GM21526 (cell line): ENCODE measurements at regions not wholly inside any gene's neighbourhood (a gene's known extent, or its start where the extent isn't known, plus 50 kb on each side); places are given as distances from the start of the nearest gene placed in this dataset.

ENCODE experiments used
- ATAC-seq: cut with Tn5 transposase; IDR thresholded peaks from one replicate; pipeline ENCODE4 v1.9.1; 2021; ENCODE audit warnings: moderate library complexity; ENCODE audit not compliant: unreplicated experiment, low FRiP score

DNA sequence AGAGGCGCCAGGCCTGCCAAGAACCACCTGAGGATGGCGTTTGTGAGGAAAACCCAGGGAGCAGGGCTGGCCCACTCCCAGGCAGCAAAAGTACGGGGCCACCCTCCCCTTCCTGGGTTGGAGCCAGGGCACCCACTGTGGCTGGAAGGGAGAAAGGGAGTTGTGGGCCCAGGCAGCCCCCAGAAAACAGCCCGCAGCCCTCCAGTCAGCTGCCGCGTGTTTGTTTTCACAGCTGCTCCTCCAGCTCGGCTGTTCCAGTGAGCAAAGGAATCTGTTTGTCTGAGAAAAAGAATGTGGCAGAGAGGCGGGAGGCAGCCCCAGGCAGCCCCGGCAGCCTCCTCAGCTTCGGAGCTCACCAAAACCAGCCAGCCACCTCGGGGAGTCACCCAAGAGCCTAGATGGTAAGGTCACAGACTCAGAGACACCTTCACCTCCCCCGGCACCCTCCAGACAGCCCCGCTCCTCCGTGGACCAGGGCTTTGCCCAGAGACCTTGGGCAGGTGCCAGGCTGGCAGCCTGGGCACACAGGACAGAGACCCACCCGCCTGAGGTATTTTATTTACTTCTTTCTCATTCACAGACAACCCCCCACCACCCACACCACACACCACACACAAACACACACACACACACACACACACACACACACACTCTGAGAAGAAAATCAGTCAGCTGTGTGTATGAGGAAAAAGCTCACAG is 338.1 kb downstream of the BCOR start:
- ATAC-seq = no peak

DNA sequence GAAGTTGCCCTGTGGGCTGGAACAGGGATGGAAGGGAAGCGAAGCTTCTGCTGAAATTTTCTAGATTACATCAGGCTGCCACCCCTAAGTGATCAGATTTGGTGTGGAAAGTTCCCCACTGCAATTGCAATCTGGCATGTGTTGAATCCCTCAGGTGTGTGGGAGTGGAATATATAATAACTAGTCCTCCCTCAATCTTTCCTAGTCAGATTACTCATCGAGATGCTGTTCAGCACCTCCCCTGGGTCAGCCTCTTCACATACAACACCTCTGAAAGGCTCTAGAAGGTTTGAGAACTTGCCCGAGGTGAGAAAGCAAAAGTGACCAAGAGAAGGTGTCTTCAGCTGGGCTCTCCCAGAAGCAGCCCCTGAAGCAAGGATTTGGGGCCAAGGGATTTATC is 336.8 kb downstream of the BCOR start:
- ATAC-seq = no peak

DNA sequence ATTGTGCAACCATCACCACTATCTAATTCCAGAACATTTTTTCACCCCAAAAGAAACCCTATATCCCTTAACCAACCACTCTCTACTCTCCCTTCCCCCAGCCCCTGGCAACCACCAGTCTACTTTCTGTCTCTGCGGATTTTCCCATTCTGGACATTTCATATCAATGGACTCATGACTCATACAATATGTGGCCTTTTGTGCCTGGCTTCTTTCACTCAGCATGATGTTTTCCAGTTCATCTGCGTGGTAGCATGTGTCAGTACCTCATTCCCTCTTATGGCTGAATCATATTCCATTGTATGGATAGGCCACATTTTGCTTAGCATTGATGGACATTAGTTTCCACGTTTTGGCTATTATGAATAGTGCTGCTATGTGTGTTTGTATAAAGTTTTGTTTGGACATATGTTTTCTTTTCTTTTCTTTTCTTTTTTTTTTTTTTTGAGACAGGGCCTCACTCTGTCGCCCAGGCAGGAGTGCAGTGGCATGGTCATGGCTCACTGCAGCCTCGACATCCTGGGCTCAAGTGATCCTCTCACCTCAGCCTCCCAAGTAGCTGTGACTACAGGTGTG is 335.4 kb downstream of the BCOR start:
- ATAC-seq = no peak

DNA sequence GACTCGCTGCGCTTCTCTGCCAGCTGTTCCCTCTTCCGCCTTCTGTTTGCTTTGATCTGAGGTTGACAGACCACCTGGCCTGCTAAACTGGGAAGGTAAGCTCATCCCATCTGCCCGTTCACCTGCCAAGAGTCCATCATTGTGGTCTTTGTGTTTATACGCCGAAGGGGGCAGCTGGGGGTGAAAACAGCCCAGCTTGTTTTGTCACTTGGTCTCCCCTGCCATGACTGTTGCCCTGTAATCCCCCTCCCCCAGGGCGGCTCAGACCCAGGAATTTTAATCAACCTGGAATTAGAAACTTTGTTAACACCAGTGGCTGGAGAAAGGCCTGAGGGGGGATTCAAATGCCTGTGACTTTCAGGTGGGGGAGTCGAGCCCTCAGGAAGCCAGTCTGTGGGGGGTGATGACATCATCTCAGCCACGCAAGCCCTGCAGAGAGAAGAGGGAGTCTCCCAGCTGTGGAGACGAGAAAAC is 333.3 kb downstream of the BCOR start:
- ATAC-seq = no peak

DNA sequence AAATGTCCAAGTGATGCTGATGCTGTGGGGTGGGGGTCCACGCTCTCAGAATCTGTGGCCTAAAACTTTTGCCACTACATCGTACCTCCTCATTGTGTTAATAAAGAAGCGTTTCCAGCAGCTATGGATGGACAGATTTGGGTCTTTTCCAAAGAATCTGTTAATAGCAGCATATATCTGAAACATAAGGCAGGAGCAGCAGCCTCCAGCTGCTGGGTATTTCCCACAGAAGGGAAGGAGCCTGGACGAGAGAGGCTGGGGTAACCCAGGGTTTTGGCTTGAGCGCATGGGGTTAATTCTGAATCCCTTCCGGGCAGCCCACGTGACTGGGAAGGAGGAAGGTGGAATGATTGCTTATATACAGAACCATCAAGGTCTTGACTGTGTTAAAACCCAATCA is 332.4 kb downstream of the BCOR start:
- ATAC-seq = no peak

DNA sequence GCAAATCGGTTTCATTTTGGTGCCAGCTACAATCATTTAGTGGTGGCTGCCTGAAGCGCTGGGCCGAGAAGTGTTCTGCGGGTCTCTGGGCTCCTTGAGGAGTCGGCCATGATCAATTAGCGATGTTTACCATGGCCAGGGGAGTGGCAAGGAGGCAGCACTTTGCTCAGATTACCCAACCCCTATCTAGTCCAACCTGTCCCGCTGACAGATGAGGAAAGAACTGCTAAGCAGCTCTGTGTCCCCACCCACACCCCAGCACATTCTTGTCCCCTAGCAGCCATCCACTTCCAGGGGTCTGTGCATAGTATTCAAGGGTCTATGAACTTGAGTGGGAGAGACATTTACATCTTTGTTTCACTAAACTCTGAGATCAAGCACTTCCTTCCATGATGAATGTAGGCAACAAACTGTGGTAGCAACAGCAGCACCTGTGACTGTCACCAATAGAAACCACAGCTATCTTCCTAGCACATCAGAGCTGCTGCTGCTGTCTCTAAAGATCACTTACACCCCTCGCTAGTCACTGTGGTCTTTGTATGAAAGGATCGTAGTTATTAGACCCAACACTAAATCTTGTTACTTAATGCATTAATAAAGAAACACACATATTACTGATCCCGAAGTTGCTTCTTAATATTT is 331.6 kb downstream of the BCOR start:
- ATAC-seq = no peak

DNA sequence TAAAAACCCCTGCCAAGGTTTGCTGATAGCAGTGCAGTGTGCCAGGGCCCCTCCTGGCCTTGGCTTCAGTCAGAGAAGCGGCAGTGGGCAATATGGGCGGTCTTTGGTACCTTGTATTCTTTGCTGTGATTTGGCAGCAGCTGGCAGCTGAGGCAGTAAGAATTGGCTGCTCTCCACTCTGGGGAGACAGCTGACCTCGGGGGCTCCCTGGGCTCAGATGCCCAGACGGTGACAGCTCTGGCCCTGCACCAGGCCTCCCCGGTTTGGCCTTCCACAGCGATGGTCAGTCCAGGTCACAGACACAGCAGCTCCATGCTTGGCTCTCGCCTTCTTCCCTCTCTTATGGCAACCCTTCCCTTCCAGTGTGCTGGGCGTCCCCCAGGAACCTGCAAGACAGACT is 330.9 kb downstream of the BCOR start:
- no peak for ATAC-seq

DNA sequence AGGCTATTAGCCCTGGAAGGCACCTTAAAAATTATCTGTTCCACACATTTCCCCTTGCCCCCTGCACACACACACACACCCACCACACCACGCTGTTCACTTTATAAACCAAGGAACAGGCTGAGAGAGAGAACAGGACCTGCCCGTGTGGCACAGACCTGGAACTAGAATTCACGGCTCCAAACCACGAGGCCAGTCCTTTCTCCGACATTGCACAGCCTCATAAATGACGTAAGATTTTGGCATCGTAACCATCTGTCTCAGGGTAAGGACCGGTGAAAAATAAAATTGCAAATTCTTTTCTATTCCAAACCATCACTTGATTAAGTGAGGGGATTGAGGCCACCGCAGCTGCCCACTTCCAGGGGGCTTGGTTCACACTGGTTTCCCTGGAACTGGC is 330.3 kb downstream of the BCOR start:
- no peak for ATAC-seq

DNA sequence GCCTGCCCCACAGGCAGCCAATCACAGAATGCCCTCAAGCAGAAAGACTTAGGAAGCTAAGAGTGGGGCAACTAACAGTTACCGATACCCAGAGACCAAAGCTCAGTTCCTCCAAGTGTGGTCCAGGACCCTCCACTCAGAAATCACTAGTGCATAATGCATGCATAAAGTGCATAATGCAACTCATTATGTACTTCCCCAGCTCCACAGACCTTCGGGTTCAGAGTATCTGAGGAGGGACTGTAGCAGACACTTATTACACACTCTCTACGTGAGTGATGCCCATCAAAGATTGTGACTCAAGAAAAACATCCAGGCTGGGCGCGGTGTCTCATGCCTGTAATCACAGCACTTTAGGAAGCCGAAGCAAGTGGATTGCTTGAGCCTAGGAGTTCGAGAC is 328.0 kb downstream of the BCOR start:
- no peak for ATAC-seq

DNA sequence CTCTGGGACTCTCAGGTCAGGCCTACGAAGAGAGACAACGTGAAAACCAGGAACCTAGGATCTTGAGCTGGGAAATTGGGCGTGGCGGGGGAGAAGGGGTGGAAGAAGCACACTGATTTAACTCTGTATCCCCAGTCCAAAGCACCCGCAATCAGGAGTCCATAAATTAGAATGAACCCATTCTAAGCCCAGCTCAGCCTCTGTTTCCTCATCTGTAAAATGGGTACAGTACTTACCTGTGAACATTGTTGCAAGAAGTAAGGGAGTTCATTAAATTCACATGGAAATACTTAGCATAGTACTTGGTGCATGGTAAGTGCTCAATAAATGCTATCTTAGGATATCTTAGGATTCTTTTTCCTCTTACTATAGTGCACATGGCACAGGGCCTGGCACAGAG is 326.7 kb downstream of the BCOR start:
- ATAC-seq = no peak

DNA sequence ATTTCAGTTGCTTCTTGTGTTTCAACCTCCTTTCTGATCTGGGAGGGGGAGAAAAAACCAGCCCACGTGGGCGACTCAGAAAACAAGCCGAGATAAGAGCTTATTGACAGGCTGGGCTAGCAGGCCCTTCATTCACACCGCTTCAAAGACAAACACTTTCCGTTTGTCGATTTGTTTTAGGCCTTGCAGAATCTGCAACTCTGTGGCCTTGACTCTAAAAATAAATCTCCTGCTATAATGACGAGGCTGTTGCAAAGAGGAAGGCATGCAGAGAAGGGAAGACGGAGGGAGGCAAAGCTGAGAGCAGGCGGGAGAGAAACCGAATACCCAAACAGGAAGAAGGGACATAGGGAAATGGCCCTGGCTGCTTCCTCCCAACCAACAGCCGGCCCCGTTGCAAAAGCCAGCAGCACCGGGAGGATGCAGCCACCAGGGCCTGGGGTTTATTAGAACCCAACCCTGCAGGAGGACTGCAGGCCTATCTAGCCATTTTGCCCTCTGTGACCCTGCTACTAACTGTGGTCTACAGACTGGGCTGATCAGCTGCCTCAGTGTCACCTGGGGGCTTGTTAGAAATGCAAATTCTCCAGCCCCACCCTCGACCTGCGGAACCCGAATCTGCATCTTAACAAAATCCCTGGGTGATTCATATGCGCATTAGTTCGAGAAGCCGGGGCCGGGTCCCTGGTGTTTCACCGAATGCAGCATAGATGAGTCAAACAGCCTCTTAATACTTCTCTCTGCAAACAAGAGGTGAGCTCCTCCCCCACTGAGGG is 325.5 kb downstream of the BCOR start:
- no peak for ATAC-seq

DNA sequence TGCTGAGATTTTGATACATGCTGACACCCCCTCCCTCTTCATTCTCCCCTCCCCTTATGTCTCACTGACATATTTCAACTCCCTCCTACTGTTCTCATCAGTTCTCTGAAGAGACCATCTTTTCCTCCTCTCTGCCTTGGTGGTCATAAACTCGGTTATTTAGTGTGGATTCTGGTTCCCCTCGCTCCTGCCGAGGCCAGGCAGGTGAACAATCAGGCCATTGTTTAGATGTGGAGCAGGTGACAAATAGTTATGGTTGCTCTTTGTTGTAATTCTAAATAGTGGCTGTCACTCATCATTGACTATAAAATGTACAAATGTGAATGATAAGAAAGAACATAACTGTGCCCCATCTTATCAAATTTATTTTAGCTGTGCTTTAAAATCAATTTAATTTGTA is 324.6 kb downstream of the BCOR start:
- ATAC-seq = no peak

DNA sequence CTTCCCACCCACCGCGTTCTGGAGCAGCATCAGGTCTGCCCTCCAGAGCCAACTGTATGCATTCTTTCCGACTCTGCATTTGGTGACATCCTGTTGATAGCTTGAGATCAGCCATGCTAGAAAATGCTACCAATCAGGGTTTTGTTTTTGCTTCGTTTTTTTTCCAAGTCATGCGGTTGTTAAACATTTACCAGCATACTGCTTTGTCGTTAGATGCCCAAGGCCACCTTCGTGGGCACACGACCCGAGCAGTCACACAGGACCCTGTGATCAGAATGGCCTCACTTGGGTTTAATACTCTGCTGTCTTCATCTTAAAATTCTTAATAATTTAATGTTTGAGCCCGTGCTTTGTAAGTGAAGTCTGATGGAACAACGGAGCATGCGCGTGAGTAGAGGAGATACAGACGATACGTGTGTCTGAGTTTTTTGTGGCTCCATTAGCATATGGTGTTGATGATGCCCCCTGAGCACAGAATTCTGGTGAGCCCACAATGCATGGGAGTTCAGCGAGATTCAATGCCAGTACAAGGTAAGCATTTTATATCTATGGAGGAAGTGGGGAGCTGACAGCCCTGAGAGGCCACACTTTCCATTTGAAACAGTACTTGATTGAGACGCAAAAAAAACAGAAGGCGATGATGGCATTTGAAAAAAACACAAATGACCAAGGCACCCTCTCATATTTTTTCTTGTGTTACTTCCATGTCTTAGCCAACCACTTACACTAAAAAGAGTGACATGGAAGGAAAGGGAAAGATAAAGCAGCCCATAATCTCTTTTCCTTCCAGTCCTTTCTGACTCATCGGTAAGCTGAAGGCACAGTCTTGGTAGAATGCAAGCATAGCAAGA is 323.6 kb downstream of the BCOR start:
- no peak for ATAC-seq

DNA sequence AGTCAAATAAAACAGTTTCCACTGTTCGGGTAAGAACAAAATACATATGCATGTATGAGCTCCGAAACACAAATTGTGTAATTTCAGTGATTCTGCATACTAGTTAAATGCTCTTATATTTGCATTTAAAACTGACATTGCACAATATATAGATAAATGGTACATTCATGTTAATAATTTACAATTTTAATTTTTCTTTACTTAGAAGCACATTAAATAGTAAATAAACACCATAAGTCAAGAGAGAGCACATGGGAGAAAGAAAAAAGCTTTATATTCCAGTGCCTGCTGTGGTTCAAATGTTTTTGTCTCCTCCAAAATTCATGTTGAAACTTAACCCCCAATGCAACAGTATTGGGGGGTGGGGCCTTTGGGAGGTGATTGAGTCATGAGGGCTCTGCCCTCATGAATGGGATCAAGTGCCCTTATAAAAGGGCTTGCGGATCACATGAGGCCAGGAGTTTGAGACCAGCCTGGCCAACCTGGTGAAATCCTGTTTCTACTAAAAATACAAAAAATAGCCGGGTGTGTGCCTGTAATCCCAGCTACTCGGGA is 322.9 kb downstream of the BCOR start:
- no peak for ATAC-seq

DNA sequence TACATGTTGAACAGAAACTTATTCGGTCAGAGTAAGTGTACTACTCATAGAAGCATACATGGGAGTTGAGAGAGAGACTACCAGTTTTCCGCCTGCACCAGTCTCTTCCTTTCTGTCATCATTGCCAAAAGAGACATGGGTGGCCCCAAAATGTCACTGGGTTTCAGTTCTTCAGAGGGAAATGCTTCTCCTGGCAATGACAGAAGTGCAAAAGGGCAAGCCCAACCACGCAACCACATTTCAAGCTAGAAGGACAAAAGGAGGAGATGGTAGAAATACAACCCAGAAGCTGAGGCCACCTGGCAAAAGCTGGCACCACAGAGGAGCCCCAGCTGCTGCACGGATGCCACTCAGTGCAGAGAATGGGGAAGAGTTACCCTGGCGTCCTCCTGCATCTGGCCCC is 320.1 kb downstream of the BCOR start:
- no peak for ATAC-seq

DNA sequence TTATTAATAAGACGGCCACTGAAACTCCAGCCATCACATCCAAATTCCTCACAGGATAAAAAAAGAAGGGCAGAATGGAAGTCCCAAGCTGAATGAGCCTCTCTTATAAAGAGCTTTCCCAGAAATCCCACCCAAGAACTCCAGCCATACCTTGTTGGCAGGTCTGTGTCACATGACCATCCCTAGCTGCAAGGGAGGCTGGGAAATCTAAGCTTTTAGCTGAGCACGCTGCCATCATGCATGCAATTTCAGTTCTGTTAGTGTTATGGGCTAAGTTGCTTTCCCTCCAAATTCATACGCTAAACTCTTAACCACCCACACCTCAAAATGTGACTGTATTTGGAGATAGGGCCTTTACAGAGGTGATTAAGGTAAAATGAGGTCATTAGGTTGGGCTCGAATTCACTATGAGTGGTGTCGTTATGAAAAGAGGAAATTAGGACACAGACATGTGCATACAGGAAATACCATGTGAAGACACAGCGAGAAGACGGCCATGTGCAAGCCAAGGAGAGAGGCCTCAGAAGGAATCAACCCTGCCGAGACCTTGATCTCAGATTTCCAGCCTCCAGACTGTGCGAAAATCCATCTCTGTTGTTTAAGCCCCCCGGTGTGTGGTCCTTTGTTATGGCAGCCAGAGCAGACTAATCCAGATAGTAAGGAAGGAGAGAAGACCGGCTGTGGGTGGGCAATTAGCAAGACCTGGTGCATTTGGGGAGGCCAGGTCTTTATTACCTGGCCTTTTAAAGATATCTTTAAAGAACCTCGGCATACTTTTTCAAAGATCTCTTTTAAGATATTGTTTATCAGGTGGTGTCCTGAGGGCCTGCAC is 317.6 kb downstream of the BCOR start:
- ATAC-seq = no peak

DNA sequence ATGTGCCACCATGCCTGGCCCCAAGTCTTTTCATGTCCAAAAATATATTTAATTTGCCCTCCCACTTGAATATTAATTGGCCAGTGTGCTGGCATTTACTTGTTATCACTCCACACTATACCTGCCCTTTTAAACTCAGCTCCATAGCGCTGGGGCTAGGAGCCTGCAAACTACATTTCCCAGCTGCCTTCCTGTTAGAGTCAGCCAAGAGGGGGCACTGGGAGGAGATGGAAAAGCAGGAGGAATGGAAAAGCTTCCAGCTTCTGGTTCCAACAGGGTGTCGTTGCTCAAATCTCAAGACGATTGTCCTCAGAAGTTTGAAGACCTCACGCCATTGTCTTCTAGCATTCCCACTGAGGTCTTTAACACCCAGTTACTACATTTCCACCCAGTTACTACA is 315.5 kb downstream of the BCOR start:
- ATAC-seq = no peak

DNA sequence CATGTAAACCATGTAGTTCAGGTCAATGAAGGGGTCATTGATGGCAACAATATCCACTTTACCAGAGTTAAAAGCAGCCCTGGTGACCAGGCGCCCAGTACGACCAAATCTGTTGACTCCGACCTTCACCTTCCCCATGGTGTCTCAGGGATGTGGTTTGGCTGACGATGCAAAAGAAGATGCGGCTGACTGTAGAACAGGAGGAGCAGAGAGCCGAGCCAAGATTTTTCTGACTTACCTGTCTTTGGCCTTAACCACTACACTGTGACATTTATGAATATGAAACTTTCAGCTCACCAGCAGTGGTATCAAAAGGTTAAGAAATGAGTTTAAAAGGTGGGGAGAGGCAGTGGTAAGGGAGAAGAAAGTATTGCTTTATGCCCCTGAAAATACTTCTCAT is 309.8 kb downstream of the BCOR start:
- ATAC-seq = no peak

DNA sequence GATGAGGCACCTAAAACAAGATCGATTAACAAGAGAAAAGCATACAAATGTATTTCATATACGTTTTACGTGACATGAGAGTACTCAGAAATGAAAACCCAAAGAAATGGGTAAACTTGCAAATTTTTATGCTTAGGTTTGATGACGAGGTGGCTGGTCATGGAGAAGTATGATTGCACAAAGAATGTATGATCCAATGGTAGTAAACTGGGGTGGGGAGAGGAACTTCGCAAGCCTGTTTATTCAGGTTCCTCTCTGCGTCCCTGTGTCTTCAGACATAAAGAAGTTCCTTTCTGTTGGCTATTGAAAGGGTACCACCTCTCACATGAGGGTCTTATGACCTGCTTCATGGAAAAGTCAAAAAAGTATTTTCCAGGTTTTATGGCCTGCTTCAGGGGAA is 309.2 kb downstream of the BCOR start:
- no peak for ATAC-seq
